IPS-15b (cell line): ENCODE measurements at regions not wholly inside any gene's neighbourhood (a gene's known extent, or its start where the extent isn't known, plus 50 kb on each side); places are given as distances from the start of the nearest gene placed in this dataset.

ENCODE experiments used
- H3K27me3 ChIP-seq: one replicate; pipeline ENCODE4 v1.6.1; 2013; ENCODE audit warnings: low read length; ENCODE audit not compliant: control insufficient read depth, insufficient read depth
- H3K36me3 ChIP-seq: one replicate; pipeline ENCODE4 v1.6.1; 2013; ENCODE audit warnings: low read length; ENCODE audit not compliant: control insufficient read depth, insufficient read depth
- H3K4me1 ChIP-seq: one replicate; pipeline ENCODE4 v1.6.1; 2013; ENCODE audit warnings: mild to moderate bottlenecking, low read length; ENCODE audit not compliant: control insufficient read depth, insufficient read depth
- H3K4me3 ChIP-seq: one replicate; pipeline ENCODE4 v1.5.1; 2013; ENCODE audit warnings: low read depth, low read length
- H3K9ac ChIP-seq: one replicate; pipeline ENCODE4 v1.6.1; 2013; ENCODE audit warnings: low read depth, mild to moderate bottlenecking, low read length
- H3K9me3 ChIP-seq: one replicate; pipeline ENCODE4 v1.6.1; 2013; ENCODE audit warnings: mild to moderate bottlenecking, low read length; ENCODE audit not compliant: control insufficient read depth, insufficient read depth

- Histone ChIP-seq H3K36me3 (no peaks in the 10 kb centered on the region), H3K9me3 (no peaks in the 10 kb centered on the region), H3K9ac (no peak overlapping the region), H3K4me3 (no peak overlapping the region), H3K4me1 (no peaks in the 10 kb centered on the region), H3K27me3 (no peaks in the 10 kb centered on the region)
Measured at GRCh38 chr21:17066006-17066405, 446.8 kb upstream of the CXADR start.

- H3K27me3 ChIP-seq = no peaks in the 10 kb centered on the region
- H3K4me1 ChIP-seq = no peaks in the 10 kb centered on the region
- H3K36me3 ChIP-seq = no peaks in the 10 kb centered on the region
- H3K4me3 ChIP-seq = no peak overlapping the region
- no peak overlapping the region for H3K9ac ChIP-seq
- no peaks in the 10 kb centered on the region for H3K9me3 ChIP-seq
Measured at GRCh38 chr21:17071093-17071492, 441.8 kb upstream of the CXADR start.

- H3K4me1 ChIP-seq = no peaks in the 10 kb centered on the region
- H3K9ac ChIP-seq = no peak overlapping the region
Measured at GRCh38 chr21:17081193-17081592, 431.6 kb upstream of the CXADR start.

GRCh38 chr21:17082843-17083483 is 429.9 kb upstream of the CXADR start:
- Histone ChIP-seq H3K9me3 (no peaks in the 10 kb centered on the region), H3K27me3 (no peaks in the 10 kb centered on the region), H3K9ac (no peak overlapping the region), H3K36me3 (no peaks in the 10 kb centered on the region), H3K4me3 (no peak overlapping the region), H3K4me1 (no peaks in the 10 kb centered on the region)

More at GRCh38 chr21:17081193-17081592, 431.6 kb upstream of the CXADR start:
- Histone ChIP-seq H3K9me3 (no peaks in the 10 kb centered on the region), H3K27me3 (no peaks in the 10 kb centered on the region), H3K36me3 (no peaks in the 10 kb centered on the region), H3K4me3 (no peak overlapping the region)

- no peaks in the 10 kb centered on the region for H3K27me3 ChIP-seq
- H3K9me3 ChIP-seq = no peaks in the 10 kb centered on the region
- H3K9ac ChIP-seq = no peak overlapping the region
- no peaks in the 10 kb centered on the region for H3K36me3 ChIP-seq
- H3K4me1 ChIP-seq = no peaks in the 10 kb centered on the region
- no peak overlapping the region for H3K4me3 ChIP-seq
Measured at GRCh38 chr21:17085707-17086106, 427.1 kb upstream of the CXADR start.

- no peaks in the 10 kb centered on the region for H3K36me3 ChIP-seq
- H3K9me3 ChIP-seq = no peaks in the 10 kb centered on the region
- no peak overlapping the region for H3K4me3 ChIP-seq
- no peak overlapping the region for H3K9ac ChIP-seq
- no peaks in the 10 kb centered on the region for H3K27me3 ChIP-seq
- no peaks in the 10 kb centered on the region for H3K4me1 ChIP-seq
Measured at GRCh38 chr21:17088500-17088899, 424.3 kb upstream of the CXADR start.

GRCh38 chr21:17089091-17089491 is 423.8 kb upstream of the CXADR start:
- no peaks in the 10 kb centered on the region for H3K27me3 ChIP-seq
- H3K36me3 ChIP-seq = no peaks in the 10 kb centered on the region
- no peak overlapping the region for H3K9ac ChIP-seq
- H3K4me3 ChIP-seq = no peak overlapping the region
- H3K4me1 ChIP-seq = no peaks in the 10 kb centered on the region
- no peaks in the 10 kb centered on the region for H3K9me3 ChIP-seq

- Histone ChIP-seq H3K9me3 (no peaks in the 10 kb centered on the region), H3K27me3 (no peaks in the 10 kb centered on the region), H3K4me3 (no peak overlapping the region), H3K9ac (no peak overlapping the region), H3K4me1 (no peaks in the 10 kb centered on the region), H3K36me3 (no peaks in the 10 kb centered on the region)
Measured at GRCh38 chr21:17101696-17102095, 411.1 kb upstream of the CXADR start.

GRCh38 chr21:17105932-17106331 is 406.9 kb upstream of the CXADR start:
- Histone ChIP-seq H3K4me3 (no peak overlapping the region), H3K9me3 (no peaks in the 10 kb centered on the region), H3K36me3 (no peaks in the 10 kb centered on the region)

GRCh38 chr21:17114045-17114444 is 398.8 kb upstream of the CXADR start:
- Histone ChIP-seq H3K9ac (no peak overlapping the region), H3K9me3 (no peaks in the 10 kb centered on the region), H3K4me1 (peaks cover 8% of the 10 kb centered on the region), H3K4me3 (no peak overlapping the region), H3K27me3 (no peaks in the 10 kb centered on the region), H3K36me3 (no peaks in the 10 kb centered on the region)

More at GRCh38 chr21:17105932-17106331, 406.9 kb upstream of the CXADR start:
- Histone ChIP-seq H3K4me1 (no peaks in the 10 kb centered on the region), H3K27me3 (no peaks in the 10 kb centered on the region), H3K9ac (no peak overlapping the region)

GRCh38 chr21:17118638-17119384 is 394.0 kb upstream of the CXADR start:
- no peaks in the 10 kb centered on the region for H3K36me3 ChIP-seq
- peaks cover 5% of the 10 kb centered on the region for H3K4me1 ChIP-seq
- H3K27me3 ChIP-seq = no peaks in the 10 kb centered on the region
- H3K9ac ChIP-seq = no peak overlapping the region
- peaks cover 4% of the 10 kb centered on the region for H3K9me3 ChIP-seq
- no peak overlapping the region for H3K4me3 ChIP-seq
